Trophoblast cell (in vitro differentiated cells and primary cell): ENCODE measurements at regions not wholly inside any gene's neighbourhood (a gene's known extent, or its start where the extent isn't known, plus 50 kb on each side); places are given as distances from the start of the nearest gene placed in this dataset.

Source experiments
- DNase-seq, 2 donors: peaks; one replicate each; pipeline ENCODE4 v3.0.0-alpha.2; 2016
- H2AFZ ChIP-seq: 2 replicates; pipeline ENCODE4 v1.6.1; 2013; ENCODE audit warnings: low read length, moderate library complexity, mild to moderate bottlenecking; ENCODE audit not compliant: insufficient read depth, poor library complexity
- H2AK5ac ChIP-seq: 2 replicates; pipeline ENCODE4 v1.6.1; 2013; ENCODE audit warnings: mild to moderate bottlenecking, low read length
- H2BK120ac ChIP-seq: 2 replicates; pipeline ENCODE4 v1.6.1; 2013; ENCODE audit warnings: low read length, mild to moderate bottlenecking, moderate library complexity; ENCODE audit not compliant: insufficient read depth, poor library complexity
- H2BK12ac ChIP-seq: 2 replicates; pipeline ENCODE4 v1.6.1; 2013; ENCODE audit warnings: mild to moderate bottlenecking, low read length, moderate library complexity
- H2BK5ac ChIP-seq: 2 replicates; pipeline ENCODE4 v1.6.1; 2013; ENCODE audit warnings: low read length, low read depth, moderate library complexity, mild to moderate bottlenecking; ENCODE audit not compliant: poor library complexity
- H3K14ac ChIP-seq: 2 replicates; pipeline ENCODE4 v1.6.1; 2013; ENCODE audit warnings: mild to moderate bottlenecking, low read length
- H3K18ac ChIP-seq: 2 replicates; pipeline ENCODE4 v1.6.1; 2013; ENCODE audit warnings: mild to moderate bottlenecking, low read length
- H3K23ac ChIP-seq: 2 replicates; pipeline ENCODE4 v1.6.1; 2013; ENCODE audit warnings: low read length
- H3K27ac ChIP-seq: 2 replicates; pipeline ENCODE4 v1.5.1; 2013; ENCODE audit warnings: low read depth, mild to moderate bottlenecking, inconsistent platforms, low read length, moderate library complexity
- H3K27me3 ChIP-seq: 2 replicates; pipeline ENCODE4 v1.6.1; 2013; ENCODE audit warnings: inconsistent platforms, mild to moderate bottlenecking, low read length, moderate library complexity; ENCODE audit not compliant: insufficient read depth
- H3K36me3 ChIP-seq, 2 experiments: 1 replicate in 1 of 2; 2 replicates in 1 of 2; pipeline ENCODE4 v1.6.1; 2013; ENCODE audit warnings: low read length in 2 of 2, mild to moderate bottlenecking in 2 of 2, moderate library complexity in 1 of 2; ENCODE audit not compliant: insufficient read depth in 2 of 2, control insufficient read depth in 1 of 2
- H3K4ac ChIP-seq: 2 replicates; pipeline ENCODE4 v1.6.1; 2013; ENCODE audit warnings: low read depth, mild to moderate bottlenecking, low read length, moderate library complexity
- H3K4me1 ChIP-seq, 2 experiments: 1 replicate in 1 of 2; 2 replicates in 1 of 2; pipeline ENCODE4 v1.6.1; 2013; ENCODE audit warnings: low read length in 2 of 2, mild to moderate bottlenecking in 2 of 2, moderate library complexity in 1 of 2; ENCODE audit not compliant: insufficient read depth in 2 of 2, control insufficient read depth in 1 of 2
- H3K4me2 ChIP-seq: 2 replicates; pipeline ENCODE4 v1.6.1; 2013; ENCODE audit warnings: inconsistent platforms, mild to moderate bottlenecking, low read length, moderate library complexity
- H3K4me3 ChIP-seq: 2 replicates; pipeline ENCODE4 v1.5.1; 2013; ENCODE audit warnings: mild to moderate bottlenecking, low read depth, low read length, inconsistent platforms
- H3K79me1 ChIP-seq: one replicate; pipeline ENCODE4 v1.6.1; 2013; ENCODE audit warnings: low read length
- H3K79me2 ChIP-seq: 2 replicates; pipeline ENCODE4 v1.6.1; 2013; ENCODE audit warnings: low read length, mild to moderate bottlenecking; ENCODE audit not compliant: control insufficient read depth, insufficient read depth, poor library complexity
- H3K9ac ChIP-seq: 2 replicates; pipeline ENCODE4 v1.6.1; 2013; ENCODE audit warnings: mild to moderate bottlenecking, low read length
- H3K9me3 ChIP-seq: 2 replicates; pipeline ENCODE4 v1.6.1; 2013; ENCODE audit warnings: low read depth, mild to moderate bottlenecking, control low read depth, inconsistent platforms, low read length; ENCODE audit not compliant: insufficient read depth
- H4K12ac ChIP-seq: 2 replicates; pipeline ENCODE4 v1.6.1; 2013; ENCODE audit warnings: low read depth, mild to moderate bottlenecking, low read length, moderate library complexity
- H4K8ac ChIP-seq: 2 replicates; pipeline ENCODE4 v1.6.1; 2013; ENCODE audit warnings: low read depth, mild to moderate bottlenecking, low read length, moderate library complexity
- H4K91ac ChIP-seq: one replicate; pipeline ENCODE4 v1.6.1; 2013; ENCODE audit warnings: low read depth, mild to moderate bottlenecking, low read length, moderate library complexity
- WGBS: extraction: QIAGEN DNeasy Blood & Tissue Kit; methylation state at CpG from one replicate; pipeline ENCODE4 v1.1.7; 2013; ENCODE audit warnings: missing lambda C conversion rate; ENCODE audit not compliant: insufficient read length, insufficient coverage; ENCODE audit errors: extremely low coverage; 5-methylcytosine and 5-hydroxymethylcytosine counted together

DNA sequence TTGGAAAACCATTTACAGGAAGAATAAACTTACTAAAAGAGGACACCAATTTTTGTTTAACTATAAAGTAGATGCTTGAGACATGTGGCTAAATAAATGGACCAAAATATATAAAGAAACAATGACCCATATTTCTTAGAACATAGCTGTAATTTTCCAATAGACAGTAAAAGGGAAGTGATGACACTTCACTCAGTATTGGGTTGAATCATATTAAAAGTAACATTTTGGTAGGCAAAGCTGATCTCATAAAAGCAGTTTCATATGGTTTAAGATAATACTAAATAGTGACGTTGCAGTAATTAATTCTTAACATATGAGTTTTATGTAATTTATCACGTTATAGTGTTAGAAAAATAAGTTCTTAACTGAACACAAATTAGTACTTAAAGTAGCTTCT, 308.9 kb upstream of the RUNX1 start:
- H3K18ac ChIP-seq, result no peak overlapping the region
- H4K8ac ChIP-seq, result no peak overlapping the region
- no peak overlapping the region for H2AK5ac ChIP-seq
- H3K79me1 ChIP-seq, result no peaks in the 10 kb centered on the region
- H3K79me2 ChIP-seq, result no peaks in the 10 kb centered on the region
- no peak overlapping the region for H3K14ac ChIP-seq
- no peak overlapping the region for H2BK12ac ChIP-seq
- H3K36me3 ChIP-seq, result no peaks in the 10 kb centered on the region
- no peak overlapping the region for H3K27ac ChIP-seq
- no peak overlapping the region for H3K4me3 ChIP-seq
- no peak overlapping the region for H2AFZ ChIP-seq
- no peak overlapping the region for H2BK120ac ChIP-seq
- H3K4ac ChIP-seq, result no peak overlapping the region
- H3K9me3 ChIP-seq, result no peaks in the 10 kb centered on the region
- no peak overlapping the region for H4K12ac ChIP-seq
- H3K4me1 ChIP-seq, result peaks cover 0 to 2% of the 10 kb centered on the region in 2 experiments
- no peak for DNase-seq
- H2BK5ac ChIP-seq, result no peak overlapping the region
- no peak overlapping the region for H3K4me2 ChIP-seq
- H3K9ac ChIP-seq, result no peak overlapping the region
- no peak overlapping the region for H4K91ac ChIP-seq
- no CpG with 5 or more reads among the region's 2 CpGs for WGBS
- no peaks in the 10 kb centered on the region for H3K27me3 ChIP-seq
- H3K23ac ChIP-seq, result no peak overlapping the region

DNA sequence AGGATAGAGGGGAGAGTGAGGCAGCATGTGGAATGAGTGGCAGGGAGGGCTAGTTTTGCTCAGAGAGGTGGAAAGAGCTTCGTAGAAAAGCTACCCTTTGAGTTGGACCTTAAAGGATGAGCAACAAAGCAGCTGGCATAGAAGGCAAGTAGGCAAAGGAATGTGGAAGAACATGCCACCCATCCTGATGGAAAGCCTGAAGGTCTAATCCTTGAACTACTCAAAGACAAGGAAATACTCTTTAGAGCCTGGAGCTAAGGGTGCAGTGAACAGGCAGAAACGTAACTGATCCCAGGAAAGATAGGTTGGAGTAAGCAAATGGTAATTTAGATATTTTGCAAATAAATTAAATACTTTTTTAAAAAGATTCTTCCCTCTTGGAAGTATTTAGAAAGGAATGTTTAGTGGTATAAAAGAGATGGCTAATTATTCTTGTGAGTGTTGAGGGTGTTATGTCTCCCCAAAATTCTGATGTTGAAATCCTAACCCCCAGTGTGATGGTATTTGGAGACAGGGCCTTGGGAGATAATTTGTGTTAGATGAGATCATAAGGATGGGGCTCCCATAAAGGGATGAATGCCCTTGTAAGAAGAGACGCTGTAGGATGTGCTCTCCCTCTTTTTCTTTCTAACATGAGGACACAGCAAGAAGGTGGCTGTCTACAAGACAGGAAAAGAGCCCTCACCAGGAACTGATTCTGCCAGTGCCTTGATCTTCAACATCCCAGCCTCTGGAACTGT, 308.1 kb upstream of the RUNX1 start:
- H3K23ac ChIP-seq, result no peak overlapping the region
- H3K4me3 ChIP-seq, result no peak overlapping the region
- H3K27ac ChIP-seq, result no peak overlapping the region
- H3K4me1 ChIP-seq, result peaks cover 0 to 2% of the 10 kb centered on the region in 2 experiments
- H3K4ac ChIP-seq, result no peak overlapping the region
- H3K18ac ChIP-seq, result no peak overlapping the region
- no peak overlapping the region for H3K4me2 ChIP-seq
- H4K91ac ChIP-seq, result no peak overlapping the region
- H2BK5ac ChIP-seq, result no peak overlapping the region
- H2BK120ac ChIP-seq, result no peak overlapping the region
- no peak overlapping the region for H2AK5ac ChIP-seq
- no peaks in the 10 kb centered on the region for H3K79me2 ChIP-seq
- peak; percentile 52 to 85 for DNase-seq
- H3K79me1 ChIP-seq, result no peaks in the 10 kb centered on the region
- H2AFZ ChIP-seq, result no peak overlapping the region
- no CpG with 5 or more reads among the region's 3 CpGs for WGBS
- no peaks in the 10 kb centered on the region for H3K9me3 ChIP-seq
- H3K9ac ChIP-seq, result no peak overlapping the region
- H3K14ac ChIP-seq, result no peak overlapping the region
- no peak overlapping the region for H4K12ac ChIP-seq
- no peaks in the 10 kb centered on the region for H3K27me3 ChIP-seq
- no peaks in the 10 kb centered on the region for H3K36me3 ChIP-seq
- H2BK12ac ChIP-seq, result no peak overlapping the region
- no peak overlapping the region for H4K8ac ChIP-seq

DNA sequence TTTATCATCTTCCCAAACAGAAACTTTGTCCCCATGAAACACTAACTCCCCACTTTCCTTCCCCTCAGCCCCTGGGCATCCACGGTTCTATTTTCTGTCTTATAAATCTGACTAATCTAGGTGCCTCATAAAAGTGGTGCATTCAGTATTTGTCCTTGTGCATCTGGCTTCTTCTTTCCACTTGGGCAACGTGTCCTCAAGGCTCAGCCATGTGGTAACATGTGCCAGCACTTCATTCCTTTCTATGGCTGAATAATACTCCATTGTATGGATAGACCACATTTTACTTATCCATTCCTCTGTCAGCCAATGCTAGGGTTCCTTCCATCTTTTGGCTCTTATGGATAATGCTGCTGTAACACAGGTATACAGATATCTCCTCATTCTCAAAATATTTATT, 305.0 kb upstream of the RUNX1 start:
- no peak for DNase-seq
- Histone ChIP-seq H3K23ac (no peak overlapping the region), H3K14ac (no peak overlapping the region), H3K27ac (no peak overlapping the region), H4K8ac (no peak overlapping the region), H3K18ac (no peak overlapping the region), H2AK5ac (no peak overlapping the region), H3K9me3 (peaks cover 2% of the 10 kb centered on the region), H2AFZ (no peak overlapping the region), H4K12ac (no peak overlapping the region), H3K9ac (no peak overlapping the region), H4K91ac (no peak overlapping the region), H2BK120ac (no peak overlapping the region), H3K27me3 (no peaks in the 10 kb centered on the region), H3K4me3 (no peak overlapping the region), H3K4me1 (peaks cover 0 to 2% of the 10 kb centered on the region in 2 experiments), H3K79me2 (no peaks in the 10 kb centered on the region), H3K79me1 (no peaks in the 10 kb centered on the region), H2BK12ac (no peak overlapping the region), H3K4me2 (no peak overlapping the region), H2BK5ac (no peak overlapping the region), H3K4ac (no peak overlapping the region), H3K36me3 (no peaks in the 10 kb centered on the region)
- no CpG with 5 or more reads among the region's 2 CpGs for WGBS

DNA sequence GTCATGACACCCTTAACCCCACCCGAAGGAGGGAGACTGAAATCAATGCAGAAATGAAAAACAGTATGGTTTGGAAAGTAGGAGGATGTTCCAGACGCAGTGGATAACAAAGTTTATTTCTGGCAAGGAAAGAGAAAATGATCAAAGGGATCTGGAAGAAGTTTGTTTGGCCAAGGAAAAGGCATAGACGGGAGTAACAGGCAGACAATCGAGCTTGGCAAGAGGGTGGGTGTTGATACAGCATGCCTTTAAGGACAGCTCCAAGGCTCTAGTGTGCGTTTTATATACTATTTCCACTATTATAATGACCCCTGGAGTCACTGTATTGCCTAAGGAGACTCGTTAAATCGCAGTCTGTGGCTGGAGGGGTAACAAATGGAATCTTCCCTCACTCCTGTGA, 303.7 kb upstream of the RUNX1 start:
- no peak overlapping the region for H3K4me3 ChIP-seq
- H2BK5ac ChIP-seq, result no peak overlapping the region
- peaks cover 0 to 2% of the 10 kb centered on the region in 2 experiments for H3K4me1 ChIP-seq
- no peak overlapping the region for H3K18ac ChIP-seq
- no peak overlapping the region for H3K23ac ChIP-seq
- no peaks in the 10 kb centered on the region for H3K27me3 ChIP-seq
- H4K8ac ChIP-seq, result no peak overlapping the region
- peaks cover 2% of the 10 kb centered on the region for H3K9me3 ChIP-seq
- H3K4me2 ChIP-seq, result no peak overlapping the region
- no peak overlapping the region for H2AFZ ChIP-seq
- no peak overlapping the region for H3K9ac ChIP-seq
- DNase-seq, result peak in 1 of 2 donors; percentile 23
- H3K36me3 ChIP-seq, result no peaks in the 10 kb centered on the region
- H4K91ac ChIP-seq, result no peak overlapping the region
- no peak overlapping the region for H3K27ac ChIP-seq
- no peak overlapping the region for H3K14ac ChIP-seq
- no CpG with 5 or more reads among the region's 7 CpGs for WGBS
- H2BK12ac ChIP-seq, result no peak overlapping the region
- H3K4ac ChIP-seq, result no peak overlapping the region
- no peaks in the 10 kb centered on the region for H3K79me2 ChIP-seq
- no peak overlapping the region for H2BK120ac ChIP-seq
- H2AK5ac ChIP-seq, result no peak overlapping the region
- H4K12ac ChIP-seq, result no peak overlapping the region
- no peaks in the 10 kb centered on the region for H3K79me1 ChIP-seq
